Transverse colon (tissue), 4 donors: ENCODE measurements at regions not wholly inside any gene's neighbourhood (a gene's known extent, or its start where the extent isn't known, plus 50 kb on each side); places are given as distances from the start of the nearest gene placed in this dataset.

Experiments
- DNase-seq: peaks from one replicate; pipeline ENCODE4 v3.0.0-alpha.2; 2019
- H3K27ac ChIP-seq, 4 donors: fragments of 200-600 bp; sonication (generic); 2 replicates each; pipeline ENCODE4 v1.5.1; 2016 to 2018; ENCODE audit warnings: inconsistent platforms in 4 of 4
- H3K27me3 ChIP-seq: fragments of 200-600 bp; sonication (generic); 2 replicates; pipeline ENCODE4 v1.5.1; 2017; ENCODE audit warnings: inconsistent platforms
- H3K36me3 ChIP-seq, 4 donors: fragments of 200-600 bp; sonication (generic); 2 replicates each; pipeline ENCODE4 v1.5.1; 2017 to 2019; ENCODE audit warnings: inconsistent platforms in 4 of 4
- H3K4me1 ChIP-seq, 4 donors: fragments of 200-600 bp; sonication (generic); 2 replicates each; pipeline ENCODE4 v1.5.1; 2017 to 2020; ENCODE audit warnings: inconsistent platforms in 4 of 4
- H3K4me3 ChIP-seq, 4 donors: fragments of 200-600 bp; sonication (generic); 1 replicate in 1 of 4; 2 replicates in 3 of 4; pipeline versions ENCODE4 v1.5.1 to v1.6.1; 2017 to 2019; ENCODE audit warnings: inconsistent platforms in 4 of 4
- H3K9me3 ChIP-seq, 2 donors: fragments of 200-600 bp; sonication (generic); 2 replicates each; pipeline ENCODE4 v1.5.1; 2017 to 2019; ENCODE audit warnings: inconsistent platforms in 2 of 2
- EP300 ChIP-seq: sonication (generic); formaldehyde crosslinking; IDR thresholded peaks from one replicate; pipeline ENCODE4 v1.6.1; 2017; ENCODE audit warnings: antibody characterized with exemption, low read depth
- POLR2A ChIP-seq: fragments of 450-650 bp; IDR thresholded peaks from one replicate; pipeline ENCODE4 v1.6.1; 2016; ENCODE audit warnings: antibody characterized with exemption, mild to moderate bottlenecking, moderate library complexity
- POLR2AphosphoS5 ChIP-seq, 3 donors: sonication (generic); formaldehyde crosslinking; IDR thresholded peaks; one replicate each; pipeline ENCODE4 v1.6.1; 2016; ENCODE audit warnings: antibody characterized with exemption in 3 of 3
- WGBS, 2 donors: methylation state at CpG; one replicate each; pipeline ENCODE4 v1.1.5; 2018; ENCODE audit warnings: low coverage in 1 of 2; 5-methylcytosine and 5-hydroxymethylcytosine counted together
- in situ Hi-C, 4 donors: fragments of 200-750 bp; cut with MboI; loops; one replicate each; pipeline versions ENCODE4 v1.15.0 to v1.15.1; 2017; ENCODE audit warnings: low sequenced_read_pairs in 3 of 4, low pct_ligation_motif_present in 1 of 4, low pct_unique_long_range_greater_than_20kb in 1 of 4
- intact Hi-C: fragments of 100-400 bp; cut with DNase I; formaldehyde crosslinking; loops from one replicate; pipeline ENCODE4 v1.15.1; 2023; ENCODE audit warnings: low total_unique reads
- TF ChIP-seq, protein P1 (sequence below), 5 experiments: fragments of 200-600 bp in 3 of 5; fragments of 450-650 bp in 2 of 5; sonication (generic) in 3 of 5; IDR thresholded peaks; 1 replicate in 2 of 5; 2 replicates in 3 of 5; pipeline ENCODE4 v1.5.1; 2016 to 2017; ENCODE audit warnings: antibody characterized with exemption in 5 of 5, inconsistent platforms in 3 of 5, mild to moderate bottlenecking in 2 of 5, moderate library complexity in 1 of 5

DNA sequence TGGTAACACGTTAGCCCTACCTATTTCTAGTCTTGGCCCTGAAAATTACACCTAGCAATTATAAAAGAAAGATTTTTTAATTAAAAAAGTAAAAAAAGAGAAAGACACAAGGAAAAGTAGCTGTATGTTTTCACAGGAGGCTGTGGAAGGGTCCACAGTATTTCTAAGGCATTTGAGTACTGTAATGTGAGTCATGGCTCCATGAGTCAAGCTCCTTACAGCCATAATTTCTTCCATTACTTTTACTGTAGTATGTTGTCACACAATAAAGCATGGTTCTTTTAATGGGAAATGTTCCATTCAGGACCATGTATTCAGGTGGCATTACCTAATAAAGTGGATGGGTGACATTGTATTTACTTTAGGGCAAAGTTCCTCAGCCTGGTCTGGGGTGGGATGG, 113.4 kb downstream of the GPR37 start:
- H3K9me3 ChIP-seq: no peaks in the 10 kb centered on the region
- no peak for TF ChIP-seq POLR2AphosphoS5 (IDR thresholded peaks at IDR 0.05)
- no peak for TF ChIP-seq EP300
- no peak for TF ChIP-seq POLR2A
- TF ChIP-seq, protein P1, sequence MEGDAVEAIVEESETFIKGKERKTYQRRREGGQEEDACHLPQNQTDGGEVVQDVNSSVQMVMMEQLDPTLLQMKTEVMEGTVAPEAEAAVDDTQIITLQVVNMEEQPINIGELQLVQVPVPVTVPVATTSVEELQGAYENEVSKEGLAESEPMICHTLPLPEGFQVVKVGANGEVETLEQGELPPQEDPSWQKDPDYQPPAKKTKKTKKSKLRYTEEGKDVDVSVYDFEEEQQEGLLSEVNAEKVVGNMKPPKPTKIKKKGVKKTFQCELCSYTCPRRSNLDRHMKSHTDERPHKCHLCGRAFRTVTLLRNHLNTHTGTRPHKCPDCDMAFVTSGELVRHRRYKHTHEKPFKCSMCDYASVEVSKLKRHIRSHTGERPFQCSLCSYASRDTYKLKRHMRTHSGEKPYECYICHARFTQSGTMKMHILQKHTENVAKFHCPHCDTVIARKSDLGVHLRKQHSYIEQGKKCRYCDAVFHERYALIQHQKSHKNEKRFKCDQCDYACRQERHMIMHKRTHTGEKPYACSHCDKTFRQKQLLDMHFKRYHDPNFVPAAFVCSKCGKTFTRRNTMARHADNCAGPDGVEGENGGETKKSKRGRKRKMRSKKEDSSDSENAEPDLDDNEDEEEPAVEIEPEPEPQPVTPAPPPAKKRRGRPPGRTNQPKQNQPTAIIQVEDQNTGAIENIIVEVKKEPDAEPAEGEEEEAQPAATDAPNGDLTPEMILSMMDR (IDR thresholded peaks at IDR 0.05): no peak
- no peaks in the 10 kb centered on the region for H3K27me3 ChIP-seq
- no peaks in the 10 kb centered on the region for H3K4me1 ChIP-seq
- H3K27ac ChIP-seq: no peak overlapping the region
- DNase-seq: no peak
- 72 to 92% methylated on average over 1 of the region's 1 CpG for WGBS, 2 donors
- intact Hi-C loops (no loop called here), in situ Hi-C loops (no loop called here)
- H3K36me3 ChIP-seq: no peaks in the 10 kb centered on the region
- no peak overlapping the region for H3K4me3 ChIP-seq

DNA sequence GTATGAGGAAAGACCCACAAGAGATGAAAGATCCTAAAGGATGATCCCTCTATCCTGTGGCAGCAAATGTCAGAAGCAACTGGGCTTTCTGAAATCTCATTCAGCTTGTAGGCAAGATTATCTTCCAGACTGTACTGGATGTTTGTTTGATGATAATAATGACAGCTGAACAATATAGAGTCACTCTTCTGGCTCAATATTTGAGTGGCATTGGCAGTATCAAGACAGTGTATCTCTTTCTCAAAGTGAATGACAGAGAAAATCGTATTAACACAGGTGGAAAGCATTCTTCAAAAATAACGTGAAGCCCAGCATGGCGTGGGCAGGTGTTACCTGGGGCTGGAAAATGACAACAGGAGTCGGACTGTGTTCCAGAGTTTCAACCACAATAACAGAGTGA, 114.5 kb downstream of the GPR37 start:
- no peaks in the 10 kb centered on the region for H3K36me3 ChIP-seq
- no peak overlapping the region for H3K4me3 ChIP-seq
- TF ChIP-seq POLR2A (no peak), POLR2AphosphoS5 (IDR thresholded peaks at IDR 0.05) (no peak), EP300 (no peak)
- TF ChIP-seq, protein P1 (IDR thresholded peaks at IDR 0.05): no peak
- H3K4me1 ChIP-seq: no peaks in the 10 kb centered on the region
- intact Hi-C loops: no loop called here
- DNase-seq: no peak
- H3K9me3 ChIP-seq: no peaks in the 10 kb centered on the region
- in situ Hi-C loops: no loop called here
- 81 to 83% methylated on average over 4 of the region's 4 CpGs for WGBS, 2 donors
- H3K27ac ChIP-seq: no peak overlapping the region
- H3K27me3 ChIP-seq: no peaks in the 10 kb centered on the region

DNA sequence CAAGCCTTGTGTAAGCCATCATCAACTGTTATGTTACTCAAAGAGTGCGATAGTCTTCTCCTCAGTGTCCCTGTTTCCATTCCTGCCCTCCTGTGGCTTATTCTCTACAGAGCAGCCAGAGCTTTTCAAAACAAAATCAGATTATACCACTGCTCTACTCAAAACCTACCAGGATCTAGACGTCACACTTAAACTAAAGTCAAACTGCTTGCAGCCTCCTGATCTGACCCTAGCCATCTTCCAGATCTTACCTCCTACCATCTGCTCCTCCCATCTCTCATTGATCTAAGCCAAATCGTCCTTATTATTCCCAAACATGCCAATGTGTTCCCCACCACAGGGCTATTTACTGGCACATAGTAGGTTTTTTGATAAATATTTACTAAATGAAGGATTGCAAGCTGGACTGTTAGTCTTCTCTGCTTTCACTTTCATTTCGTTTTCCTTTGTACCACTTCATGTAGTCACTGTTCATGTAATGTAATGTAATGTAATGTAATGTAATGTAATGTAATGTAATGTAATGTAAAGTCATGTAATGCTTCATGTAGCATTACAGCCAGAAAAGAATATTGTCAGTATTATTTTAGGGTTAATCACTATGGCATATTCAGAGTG, 116.1 kb downstream of the GPR37 start:
- TF ChIP-seq POLR2A: no peak
- TF ChIP-seq, protein P1 (IDR thresholded peaks at IDR 0.05): no peak
- no peak for TF ChIP-seq EP300
- TF ChIP-seq POLR2AphosphoS5 (IDR thresholded peaks at IDR 0.05): no peak
- no peaks in the 10 kb centered on the region for H3K4me1 ChIP-seq
- no peaks in the 10 kb centered on the region for H3K27me3 ChIP-seq
- H3K36me3 ChIP-seq: no peaks in the 10 kb centered on the region
- WGBS, 2 donors: 35 to 63% methylated on average over 2 to 4 of the region's 4 CpGs
- no peaks in the 10 kb centered on the region for H3K9me3 ChIP-seq
- no peak overlapping the region for H3K27ac ChIP-seq
- DNase-seq: no peak
- intact Hi-C loops: no loop called here
- in situ Hi-C loops: no loop called here
- no peak overlapping the region for H3K4me3 ChIP-seq

DNA sequence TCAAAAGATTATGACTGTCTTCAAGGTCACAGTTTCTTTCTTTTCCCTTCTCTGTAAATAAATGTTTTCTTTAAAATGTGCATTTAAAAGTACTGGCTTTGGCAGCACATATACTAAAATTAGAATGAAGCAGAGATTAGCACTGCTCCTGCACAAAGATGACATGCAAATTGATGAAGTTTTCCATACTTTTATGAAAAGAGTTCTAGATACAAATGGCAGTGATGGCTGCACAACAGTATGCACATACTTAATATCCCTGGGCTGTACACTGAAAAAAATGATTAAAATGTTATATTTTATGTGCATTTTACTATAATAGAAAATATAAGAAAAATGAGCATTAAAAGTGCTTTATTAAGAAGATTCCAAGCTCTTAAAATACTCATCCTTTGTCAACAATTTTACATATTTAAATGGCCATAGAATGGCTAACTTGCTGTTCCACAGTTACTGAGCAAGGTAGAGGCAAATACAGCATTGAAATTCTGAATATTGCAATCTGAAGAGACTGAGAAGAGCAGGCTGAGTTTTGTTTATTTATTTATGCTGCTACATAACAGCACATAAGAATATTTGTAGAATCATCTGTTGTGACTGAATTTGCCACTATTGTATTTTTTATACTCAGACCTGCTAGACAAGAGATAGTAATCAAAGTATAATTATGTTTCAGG, 117.8 kb downstream of the GPR37 start:
- H3K4me1 ChIP-seq: no peaks in the 10 kb centered on the region
- intact Hi-C loops (no loop called here), in situ Hi-C loops (no loop called here)
- no peaks in the 10 kb centered on the region for H3K9me3 ChIP-seq
- H3K4me3 ChIP-seq: no peak overlapping the region
- TF ChIP-seq, protein P1 (IDR thresholded peaks at IDR 0.05): no peak
- TF ChIP-seq POLR2A (no peak), POLR2AphosphoS5 (IDR thresholded peaks at IDR 0.05) (no peak), EP300 (no peak)
- no peaks in the 10 kb centered on the region for H3K36me3 ChIP-seq
- DNase-seq: no peak
- H3K27ac ChIP-seq: no peak overlapping the region
- no peaks in the 10 kb centered on the region for H3K27me3 ChIP-seq
